Endodermal cell (in vitro differentiated cells): ENCODE measurements at regions not wholly inside any gene's neighbourhood (a gene's known extent, or its start where the extent isn't known, plus 50 kb on each side); places are given as distances from the start of the nearest gene placed in this dataset.

Source experiments
- DNase-seq: peaks from one replicate; pipeline ENCODE4 v3.0.0-alpha.2; 2017
- H3K27ac ChIP-seq: 2 replicates; pipeline ENCODE4 v1.5.1; 2013; ENCODE audit warnings: mild to moderate bottlenecking, low read depth, low read length, moderate library complexity
- H3K27me3 ChIP-seq: 2 replicates; pipeline ENCODE4 v1.6.1; 2013; ENCODE audit warnings: mild to moderate bottlenecking, low read length, moderate library complexity; ENCODE audit not compliant: insufficient read depth, control insufficient read depth, poor library complexity, severe bottlenecking
- H3K36me3 ChIP-seq: 2 replicates; pipeline ENCODE4 v1.7.0; 2013; ENCODE audit warnings: mild to moderate bottlenecking, low read length, moderate library complexity; ENCODE audit not compliant: control insufficient read depth, insufficient read depth
- H3K4me1 ChIP-seq: one replicate; pipeline ENCODE4 v1.7.0; 2013; ENCODE audit warnings: low read length; ENCODE audit not compliant: control insufficient read depth, insufficient read depth
- H3K4me3 ChIP-seq: 2 replicates; pipeline ENCODE4 v1.5.1; 2013; ENCODE audit warnings: mild to moderate bottlenecking, low read length, moderate library complexity
- H3K9ac ChIP-seq: 2 replicates; pipeline ENCODE4 v1.6.1; 2013; ENCODE audit warnings: mild to moderate bottlenecking, low read length, moderate library complexity; ENCODE audit not compliant: poor library complexity, severe bottlenecking; ENCODE audit errors: extremely low read depth
- H3K9me3 ChIP-seq: 2 replicates; pipeline ENCODE4 v1.6.1; 2013; ENCODE audit warnings: mild to moderate bottlenecking, low read length, moderate library complexity; ENCODE audit not compliant: control insufficient read depth
- H3K27ac Mint-ChIP-seq: 2 replicates; pipeline ENCODE4 v1.8.0; 2020; ENCODE audit warnings: mixed read lengths
- H3K27me3 Mint-ChIP-seq: 2 replicates; pipeline ENCODE4 v1.8.0; 2021; ENCODE audit warnings: mild to moderate bottlenecking, mixed read lengths; ENCODE audit not compliant: insufficient read depth
- H3K36me3 Mint-ChIP-seq: 2 replicates; pipeline ENCODE4 v1.8.0; 2020; ENCODE audit warnings: low read depth, mixed read lengths
- H3K4me1 Mint-ChIP-seq: 2 replicates; pipeline ENCODE4 v1.8.0; 2020; ENCODE audit warnings: mixed read lengths
- H3K4me3 Mint-ChIP-seq: 2 replicates; pipeline ENCODE4 v1.8.0; 2020; ENCODE audit warnings: mild to moderate bottlenecking, moderate library complexity, mixed read lengths
- H3K9me3 Mint-ChIP-seq: 2 replicates; pipeline ENCODE4 v1.8.0; 2020; ENCODE audit warnings: mild to moderate bottlenecking, mixed read lengths
- WGBS, 2 experiments: methylation state at CpG; one replicate each; pipeline versions ENCODE4 v1.1.5 to v1.1.7; 2013; ENCODE audit warnings: missing lambda C conversion rate in 2 of 2, mixed read lengths in 1 of 2; ENCODE audit not compliant: insufficient coverage in 1 of 2, insufficient read length in 1 of 2; 5-methylcytosine and 5-hydroxymethylcytosine counted together
- TF ChIP-seq, protein P1 (sequence below): fragments of 200-600 bp; sonication (generic); conservative IDR thresholded peaks from 2 replicates; pipeline ENCODE4 v1.5.0; 2021; ENCODE audit warnings: antibody characterized with exemption, mild to moderate bottlenecking

DNA sequence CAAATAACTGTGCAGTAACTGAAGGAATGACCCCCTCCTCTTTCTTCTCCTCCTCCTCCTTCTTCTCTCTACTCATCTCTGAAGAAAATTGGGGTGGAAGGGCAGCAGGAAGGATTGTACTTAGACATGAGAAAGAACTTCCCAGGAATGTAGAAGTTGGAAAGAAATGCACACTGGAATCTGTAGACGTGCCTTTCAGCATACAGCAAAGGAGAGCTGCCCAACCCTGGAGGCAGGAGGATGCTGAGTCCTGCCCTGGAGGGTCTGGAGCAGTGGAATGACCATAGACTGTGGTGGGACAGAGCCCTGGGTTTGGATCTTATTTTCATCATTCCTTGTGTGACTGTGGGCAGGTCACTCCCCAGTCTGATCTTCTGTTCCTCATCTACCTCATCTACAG, 80.1 kb downstream of the PJA1 start:
- Histone ChIP-seq H3K4me1 (no peaks in the 10 kb centered on the region), H3K27me3 (no peaks in the 10 kb centered on the region), H3K9me3 (no peaks in the 10 kb centered on the region), H3K9ac (no peak overlapping the region), H3K27ac (no peak overlapping the region), H3K36me3 (no peaks in the 10 kb centered on the region), H3K4me3 (no peak overlapping the region)
- no peak overlapping the region for H3K27ac Mint-ChIP-seq
- DNase-seq = no peak
- WGBS, 2 experiments = 86% methylated on average over 1 of the region's 1 CpG; no CpG with 5 or more reads in 1 of the 2 experiments
- peaks cover 42% of the 10 kb centered on the region for H3K9me3 Mint-ChIP-seq
- peaks cover 12% of the 10 kb centered on the region for H3K4me1 Mint-ChIP-seq
- H3K36me3 Mint-ChIP-seq = no peaks in the 10 kb centered on the region
- no peak overlapping the region for H3K4me3 Mint-ChIP-seq
- no peaks in the 10 kb centered on the region for H3K27me3 Mint-ChIP-seq
- TF ChIP-seq, protein P1, sequence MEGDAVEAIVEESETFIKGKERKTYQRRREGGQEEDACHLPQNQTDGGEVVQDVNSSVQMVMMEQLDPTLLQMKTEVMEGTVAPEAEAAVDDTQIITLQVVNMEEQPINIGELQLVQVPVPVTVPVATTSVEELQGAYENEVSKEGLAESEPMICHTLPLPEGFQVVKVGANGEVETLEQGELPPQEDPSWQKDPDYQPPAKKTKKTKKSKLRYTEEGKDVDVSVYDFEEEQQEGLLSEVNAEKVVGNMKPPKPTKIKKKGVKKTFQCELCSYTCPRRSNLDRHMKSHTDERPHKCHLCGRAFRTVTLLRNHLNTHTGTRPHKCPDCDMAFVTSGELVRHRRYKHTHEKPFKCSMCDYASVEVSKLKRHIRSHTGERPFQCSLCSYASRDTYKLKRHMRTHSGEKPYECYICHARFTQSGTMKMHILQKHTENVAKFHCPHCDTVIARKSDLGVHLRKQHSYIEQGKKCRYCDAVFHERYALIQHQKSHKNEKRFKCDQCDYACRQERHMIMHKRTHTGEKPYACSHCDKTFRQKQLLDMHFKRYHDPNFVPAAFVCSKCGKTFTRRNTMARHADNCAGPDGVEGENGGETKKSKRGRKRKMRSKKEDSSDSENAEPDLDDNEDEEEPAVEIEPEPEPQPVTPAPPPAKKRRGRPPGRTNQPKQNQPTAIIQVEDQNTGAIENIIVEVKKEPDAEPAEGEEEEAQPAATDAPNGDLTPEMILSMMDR = no peak

DNA sequence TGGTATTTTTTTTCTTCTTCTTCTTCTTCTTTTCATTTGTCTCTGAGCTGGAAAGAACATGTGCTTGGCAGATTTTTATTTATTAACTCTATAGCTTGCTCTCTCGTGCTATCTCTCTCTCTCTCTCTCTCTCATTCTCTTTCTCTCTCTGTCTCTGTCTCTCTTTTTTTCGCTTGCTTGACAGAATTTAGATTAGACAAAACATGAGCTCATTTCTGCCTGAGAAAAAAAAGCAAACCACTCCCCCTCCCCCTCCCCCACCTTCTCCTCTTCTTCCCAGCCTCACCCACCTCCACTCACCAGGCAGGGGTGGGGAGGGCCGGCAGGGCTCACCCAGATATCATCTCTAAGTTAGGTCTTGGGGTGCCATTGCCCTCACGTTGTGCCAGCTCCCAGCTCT, 81.5 kb downstream of the PJA1 start:
- WGBS, 2 experiments = 91% methylated on average over 4 of the region's 4 CpGs; no CpG with 5 or more reads in 1 of the 2 experiments
- Histone ChIP-seq H3K27me3 (no peaks in the 10 kb centered on the region), H3K4me1 (no peaks in the 10 kb centered on the region), H3K27ac (no peak overlapping the region), H3K4me3 (no peak overlapping the region), H3K9ac (no peak overlapping the region), H3K36me3 (no peaks in the 10 kb centered on the region), H3K9me3 (no peaks in the 10 kb centered on the region)
- H3K4me1 Mint-ChIP-seq = peaks cover 12% of the 10 kb centered on the region
- no peaks in the 10 kb centered on the region for H3K36me3 Mint-ChIP-seq
- TF ChIP-seq, protein P1 = no peak
- H3K9me3 Mint-ChIP-seq = peaks cover 43% of the 10 kb centered on the region
- DNase-seq = no peak
- H3K27ac Mint-ChIP-seq = no peak overlapping the region
- H3K27me3 Mint-ChIP-seq = no peaks in the 10 kb centered on the region
- H3K4me3 Mint-ChIP-seq = no peak overlapping the region

DNA sequence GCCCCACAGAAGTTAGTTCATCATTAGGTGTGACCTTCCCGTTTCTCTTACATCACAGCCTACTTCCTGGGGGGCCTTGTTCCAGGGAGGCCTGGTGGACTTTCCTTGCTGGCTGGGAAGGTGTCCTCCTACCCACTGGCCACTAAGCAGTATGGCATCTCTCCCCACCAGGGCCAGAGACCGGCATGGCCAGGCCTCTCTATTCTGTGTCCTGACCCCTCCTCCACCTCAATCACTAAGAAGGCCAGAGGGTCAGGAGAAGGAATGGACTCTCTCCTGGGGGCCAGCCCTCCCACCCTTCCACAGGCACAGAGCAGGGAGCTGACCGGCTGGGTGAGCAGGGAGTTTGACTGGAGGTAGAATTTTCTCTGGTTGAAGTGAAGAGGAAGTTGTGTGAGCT, 81.9 kb downstream of the PJA1 start:
- Mint-ChIP-seq H3K4me3 (no peak overlapping the region), H3K9me3 (peaks cover 45% of the 10 kb centered on the region), H3K27me3 (no peaks in the 10 kb centered on the region), H3K36me3 (no peaks in the 10 kb centered on the region), H3K4me1 (peaks cover 12% of the 10 kb centered on the region), H3K27ac (no peak overlapping the region)
- WGBS, 2 experiments = 97% methylated on average over 3 of the region's 3 CpGs; no CpG with 5 or more reads in 1 of the 2 experiments
- H3K27ac ChIP-seq = no peak overlapping the region
- no peak overlapping the region for H3K4me3 ChIP-seq
- TF ChIP-seq, protein P1 = no peak
- H3K9me3 ChIP-seq = no peaks in the 10 kb centered on the region
- no peaks in the 10 kb centered on the region for H3K36me3 ChIP-seq
- H3K27me3 ChIP-seq = no peaks in the 10 kb centered on the region
- DNase-seq = no peak
- H3K4me1 ChIP-seq = no peaks in the 10 kb centered on the region
- no peak overlapping the region for H3K9ac ChIP-seq
